GM21381 (cell line): ENCODE measurements at regions not wholly inside any gene's neighbourhood (a gene's known extent, or its start where the extent isn't known, plus 50 kb on each side); places are given as distances from the start of the nearest gene placed in this dataset.

Experiments
- ATAC-seq: cut with Tn5 transposase; IDR thresholded peaks from one replicate; pipeline ENCODE4 v1.9.1; 2021; ENCODE audit warnings: mild to moderate bottlenecking, moderate library complexity; ENCODE audit not compliant: unreplicated experiment

- no peak for ATAC-seq
These were observed 190.2 kb downstream of the GALR1 start for GRCh38 chr18:77439888-77440287.

- no peak for ATAC-seq
These were observed 192.7 kb downstream of the GALR1 start for GRCh38 chr18:77442393-77442792.

GRCh38 chr18:77444385-77444784 is 194.7 kb downstream of the GALR1 start:
- ATAC-seq, result no peak

- ATAC-seq, result no peak
These were observed 198.4 kb downstream of the GALR1 start for GRCh38 chr18:77448046-77448445.

GRCh38 chr18:77455004-77455403 is 205.4 kb downstream of the GALR1 start:
- ATAC-seq, result no peak

GRCh38 chr18:77457681-77458080 is 208.0 kb downstream of the GALR1 start:
- ATAC-seq, result no peak

GRCh38 chr18:77461062-77461688 is 211.5 kb downstream of the GALR1 start:
- no peak for ATAC-seq

GRCh38 chr18:77464917-77465316 is 215.3 kb downstream of the GALR1 start:
- ATAC-seq, result no peak

GRCh38 chr18:77466890-77467289 is 217.2 kb downstream of the GALR1 start:
- no peak for ATAC-seq

- no peak for ATAC-seq
These were observed 219.5 kb downstream of the GALR1 start for GRCh38 chr18:77469131-77469530.

GRCh38 chr18:77470569-77471413 is 221.1 kb downstream of the GALR1 start:
- ATAC-seq, result no peak

GRCh38 chr18:77472509-77472908 is 222.9 kb downstream of the GALR1 start:
- no peak for ATAC-seq

GRCh38 chr18:77478646-77479442 is 229.2 kb downstream of the GALR1 start:
- no peak for ATAC-seq

- ATAC-seq, result no peak
These were observed 231.9 kb downstream of the GALR1 start for GRCh38 chr18:77481541-77481940.

- no peak for ATAC-seq
These were observed 232.8 kb downstream of the GALR1 start for GRCh38 chr18:77482190-77483085.

- ATAC-seq, result no peak
These were observed 237.3 kb downstream of the GALR1 start for GRCh38 chr18:77486985-77487384.

- no peak for ATAC-seq
These were observed 238.5 kb downstream of the GALR1 start for GRCh38 chr18:77487951-77488740.

GRCh38 chr18:77495079-77495478 is 245.4 kb downstream of the GALR1 start:
- ATAC-seq, result no peak

- ATAC-seq, result peak; percentile 58
These were observed 246.5 kb downstream of the GALR1 start for GRCh38 chr18:77495982-77496690.
